ENCODE measurements at regions not wholly inside any gene's neighbourhood (a gene's known extent, or its start where the extent isn't known, plus 50 kb on each side); places are given as distances from the start of the nearest gene placed in this dataset.

GRCh38 chr3:76687019-76687418 lies 352.9 kb upstream of the ROBO2 start:
- TF ChIP-seq CTCF (conservative IDR thresholded peaks at IDR 0.05; ENCODE audit: low read depth, low read length), result no peak
- DNase-seq (ENCODE audit: low read depth), result no peak
- H3K4me3 ChIP-seq (ENCODE audit: low read depth, low read length), result no peak overlapping the region

GRCh38 chr3:76694063-76694462 lies 345.8 kb upstream of the ROBO2 start:
- H3K4me3 ChIP-seq (ENCODE audit: low read depth, low read length), result no peak overlapping the region
- no peak for DNase-seq (ENCODE audit: low read depth)
- TF ChIP-seq CTCF (conservative IDR thresholded peaks at IDR 0.05; ENCODE audit: low read depth, low read length), result no peak

- TF ChIP-seq CTCF (conservative IDR thresholded peaks at IDR 0.05; ENCODE audit: low read depth, low read length), result no peak
- no peak overlapping the region for H3K4me3 ChIP-seq (ENCODE audit: low read depth, low read length)
- peak; percentile 18 for DNase-seq (ENCODE audit: low read depth)
Observed at GRCh38 chr3:76698136-76698706, 341.7 kb upstream of the ROBO2 start.

GRCh38 chr3:76699846-76700245 lies 340.1 kb upstream of the ROBO2 start:
- TF ChIP-seq CTCF (conservative IDR thresholded peaks at IDR 0.05; ENCODE audit: low read depth, low read length), result no peak
- no peak for DNase-seq (ENCODE audit: low read depth)

GRCh38 chr3:76700323-76700722 lies 339.6 kb upstream of the ROBO2 start:
- no peak for TF ChIP-seq CTCF (conservative IDR thresholded peaks at IDR 0.05; ENCODE audit: low read depth, low read length)
- DNase-seq (ENCODE audit: low read depth), result peak; percentile 42

More at GRCh38 chr3:76699846-76700245, 340.1 kb upstream of the ROBO2 start:
- H3K4me3 ChIP-seq (ENCODE audit: low read depth, low read length), result no peak overlapping the region

GRCh38 chr3:76702676-76703075 lies 337.2 kb upstream of the ROBO2 start:
- no peak for DNase-seq (ENCODE audit: low read depth)
- H3K4me3 ChIP-seq (ENCODE audit: low read depth, low read length), result no peak overlapping the region
- no peak for TF ChIP-seq CTCF (conservative IDR thresholded peaks at IDR 0.05; ENCODE audit: low read depth, low read length)

More at GRCh38 chr3:76700323-76700722, 339.6 kb upstream of the ROBO2 start:
- H3K4me3 ChIP-seq (ENCODE audit: low read depth, low read length), result no peak overlapping the region

- TF ChIP-seq CTCF (conservative IDR thresholded peaks at IDR 0.05; ENCODE audit: low read depth, low read length), result no peak
- peak; percentile 44 for DNase-seq (ENCODE audit: low read depth)
- H3K4me3 ChIP-seq (ENCODE audit: low read depth, low read length), result no peak overlapping the region
Observed at GRCh38 chr3:76715426-76715825, 324.5 kb upstream of the ROBO2 start.
